HEK293T (cell line): ENCODE measurements at regions not wholly inside any gene's neighbourhood (a gene's known extent, or its start where the extent isn't known, plus 50 kb on each side); places are given as distances from the start of the nearest gene placed in this dataset.
"Not testable (repeated sequence)": the region's sequence is repeated elsewhere in the genome, so short reads cannot be mapped to it uniquely, and the experiment has no call there.

Experiments used
- CTCF ChIA-PET: fragments of 350-600 bp; formaldehyde crosslinking; extraction: SDS; loops from one replicate; lab custom pipeline; 2021; ENCODE audit warnings: antibody characterized with exemption, inconsistent platforms; lab: Yijun Ruan, JAX
- POLR2A ChIA-PET: fragments of 350-600 bp; formaldehyde crosslinking; extraction: SDS; loops from one replicate; lab custom pipeline; 2020; ENCODE audit warnings: antibody characterized with exemption, inconsistent platforms; lab: Yijun Ruan, JAX
- DNase-seq: peaks from one replicate; pipeline ENCODE4 v3.0.0; 2012; ENCODE audit warnings: mixed read lengths; ENCODE audit errors: extremely low spot score
- ARNT ChIP-seq: fragments of 450-650 bp; IDR thresholded peaks from 2 replicates; pipeline ENCODE4 v1.6.1; 2017; ENCODE audit warnings: mild to moderate bottlenecking
- BHLHE40 ChIP-seq: fragments of 450-650 bp; IDR thresholded peaks from 2 replicates; pipeline ENCODE4 v1.6.1; 2016; ENCODE audit warnings: mild to moderate bottlenecking, moderate library complexity, borderline replicate concordance
- CTBP1 ChIP-seq: fragments of 450-650 bp; IDR thresholded peaks from 2 replicates; pipeline ENCODE4 v1.6.1; 2016; ENCODE audit warnings: borderline replicate concordance
- ELF4 ChIP-seq: fragments of 450-650 bp; IDR thresholded peaks from 2 replicates; pipeline ENCODE4 v1.6.1; 2017; ENCODE audit warnings: antibody characterized with exemption
- FOXA1 ChIP-seq: fragments of 450-650 bp; IDR thresholded peaks from 2 replicates; pipeline ENCODE4 v1.6.1; 2016; ENCODE audit warnings: mild to moderate bottlenecking
- FOXK2 ChIP-seq: fragments of 450-650 bp; IDR thresholded peaks from 2 replicates; pipeline ENCODE4 v1.6.1; 2016; ENCODE audit warnings: mild to moderate bottlenecking
- FOXM1 ChIP-seq: fragments of 450-650 bp; IDR thresholded peaks from 2 replicates; pipeline ENCODE4 v1.6.1; 2017; ENCODE audit warnings: mild to moderate bottlenecking, borderline replicate concordance
- HDGF ChIP-seq: fragments of 450-650 bp; IDR thresholded peaks from 2 replicates; pipeline ENCODE4 v1.6.1; 2017; ENCODE audit warnings: antibody characterized with exemption, borderline replicate concordance
- L3MBTL2 ChIP-seq: fragments of 450-650 bp; conservative IDR thresholded peaks from 2 replicates; pipeline ENCODE4 v1.6.1; 2016; ENCODE audit warnings: mild to moderate bottlenecking
- LEF1 ChIP-seq: fragments of 450-650 bp; IDR thresholded peaks from 2 replicates; pipeline ENCODE4 v1.6.1; 2017; ENCODE audit warnings: mild to moderate bottlenecking, borderline replicate concordance
- NFRKB ChIP-seq: fragments of 450-650 bp; IDR thresholded peaks from 2 replicates; pipeline ENCODE4 v1.6.1; 2016; ENCODE audit warnings: mild to moderate bottlenecking, moderate library complexity
- PKNOX1 ChIP-seq: fragments of 450-650 bp; IDR thresholded peaks from 2 replicates; pipeline ENCODE4 v1.6.1; 2016
- SP1 ChIP-seq: fragments of 450-650 bp; IDR thresholded peaks from 2 replicates; pipeline ENCODE4 v1.6.1; 2017
- SUZ12 ChIP-seq: fragments of 450-650 bp; IDR thresholded peaks from 2 replicates; pipeline ENCODE4 v1.6.1; 2016; ENCODE audit warnings: mild to moderate bottlenecking
- TARDBP ChIP-seq: fragments of 450-650 bp; IDR thresholded peaks from 2 replicates; pipeline ENCODE4 v1.6.1; 2016
- ZNF384 ChIP-seq: fragments of 450-650 bp; IDR thresholded peaks from 2 replicates; pipeline ENCODE4 v1.6.1; 2016

GRCh38 chr16:72644911-72645310 is 403.0 kb downstream of the ZFHX3 start:
- DNase-seq = no peak
- ChIA-PET CTCF (no interaction called here), POLR2A (no interaction called here)
- TF ChIP-seq ARNT = no peak
- no peak for TF ChIP-seq ZNF384
- no peak for TF ChIP-seq PKNOX1
- TF ChIP-seq FOXK2 = no peak
- no peak for TF ChIP-seq BHLHE40
- no peak for TF ChIP-seq SP1
- no peak for TF ChIP-seq CTBP1
- no peak for TF ChIP-seq L3MBTL2
- no peak for TF ChIP-seq HDGF
- TF ChIP-seq LEF1 = no peak
- TF ChIP-seq NFRKB = no peak
- TF ChIP-seq FOXM1 = no peak
- no peak for TF ChIP-seq ELF4
- TF ChIP-seq FOXA1 = no peak
- no peak for TF ChIP-seq TARDBP
- no peak for TF ChIP-seq SUZ12

GRCh38 chr16:72639494-72639893 is 408.4 kb downstream of the ZFHX3 start:
- CTCF ChIA-PET = no interaction called here
- POLR2A ChIA-PET = no interaction called here

GRCh38 chr16:72637306-72637705 is 410.6 kb downstream of the ZFHX3 start:
- DNase-seq = no peak
- no peak for TF ChIP-seq L3MBTL2
- TF ChIP-seq FOXA1 = no peak
- no peak for TF ChIP-seq TARDBP
- TF ChIP-seq CTBP1 = no peak
- no peak for TF ChIP-seq PKNOX1
- TF ChIP-seq SP1 = no peak
- no peak for TF ChIP-seq FOXM1
- no peak for TF ChIP-seq ARNT
- TF ChIP-seq ZNF384 = no peak
- no peak for TF ChIP-seq NFRKB
- no peak for TF ChIP-seq LEF1
- no peak for TF ChIP-seq FOXK2
- no peak for TF ChIP-seq SUZ12
- no peak for TF ChIP-seq ELF4
- CTCF ChIA-PET = no interaction called here
- POLR2A ChIA-PET = no interaction called here

More at GRCh38 chr16:72639494-72639893, 408.4 kb downstream of the ZFHX3 start:
- DNase-seq = no peak
- no peak for TF ChIP-seq FOXM1
- TF ChIP-seq HDGF = no peak
- TF ChIP-seq FOXA1 = no peak

GRCh38 chr16:72635694-72636093 is 412.2 kb downstream of the ZFHX3 start:
- CTCF ChIA-PET = no interaction called here
- DNase-seq = no peak
- TF ChIP-seq ZNF384 (no peak), TARDBP (no peak), LEF1 (no peak), NFRKB (no peak), L3MBTL2 (no peak), HDGF (no peak), ARNT (no peak), ELF4 (no peak), PKNOX1 (no peak), FOXM1 (no peak), SP1 (no peak), CTBP1 (no peak)
- POLR2A ChIA-PET = no interaction called here

GRCh38 chr16:72635104-72635503 is 412.8 kb downstream of the ZFHX3 start:
- ChIA-PET POLR2A (no interaction called here), CTCF (no interaction called here)
- no peak for DNase-seq
- TF ChIP-seq L3MBTL2 (no peak), ZNF384 (no peak), ELF4 (no peak), LEF1 (no peak)

- peak; percentile 56 for TF ChIP-seq L3MBTL2
- POLR2A ChIA-PET, CTCF ChIA-PET, DNase-seq: not testable (repeated sequence)
Observed at GRCh38 chr16:72627182-72627896, 420.6 kb downstream of the ZFHX3 start.

- DNase-seq = no peak
- POLR2A ChIA-PET = no interaction called here
- TF ChIP-seq L3MBTL2 (no peak), ZNF384 (no peak), FOXM1 (no peak), PKNOX1 (peak; percentile 52), HDGF (no peak), LEF1 (no peak), TARDBP (no peak)
- CTCF ChIA-PET = no interaction called here
Observed at GRCh38 chr16:72626623-72627022, 421.3 kb downstream of the ZFHX3 start.
